HEK293T (cell line): ENCODE measurements at regions not wholly inside any gene's neighbourhood (a gene's known extent, or its start where the extent isn't known, plus 50 kb on each side); places are given as distances from the start of the nearest gene placed in this dataset.

ENCODE experiments used
- BHLHE40 ChIP-seq: fragments of 450-650 bp; IDR thresholded peaks from 2 replicates; pipeline ENCODE4 v1.6.1; 2016; ENCODE audit warnings: mild to moderate bottlenecking, moderate library complexity, borderline replicate concordance
- CTBP1 ChIP-seq: fragments of 450-650 bp; IDR thresholded peaks from 2 replicates; pipeline ENCODE4 v1.6.1; 2016; ENCODE audit warnings: borderline replicate concordance
- ELF4 ChIP-seq: fragments of 450-650 bp; IDR thresholded peaks from 2 replicates; pipeline ENCODE4 v1.6.1; 2017; ENCODE audit warnings: antibody characterized with exemption
- FOXA1 ChIP-seq: fragments of 450-650 bp; IDR thresholded peaks from 2 replicates; pipeline ENCODE4 v1.6.1; 2016; ENCODE audit warnings: mild to moderate bottlenecking
- FOXK2 ChIP-seq: fragments of 450-650 bp; IDR thresholded peaks from 2 replicates; pipeline ENCODE4 v1.6.1; 2016; ENCODE audit warnings: mild to moderate bottlenecking
- FOXM1 ChIP-seq: fragments of 450-650 bp; IDR thresholded peaks from 2 replicates; pipeline ENCODE4 v1.6.1; 2017; ENCODE audit warnings: mild to moderate bottlenecking, borderline replicate concordance
- NFRKB ChIP-seq: fragments of 450-650 bp; IDR thresholded peaks from 2 replicates; pipeline ENCODE4 v1.6.1; 2016; ENCODE audit warnings: mild to moderate bottlenecking, moderate library complexity
- PKNOX1 ChIP-seq: fragments of 450-650 bp; IDR thresholded peaks from 2 replicates; pipeline ENCODE4 v1.6.1; 2016
- SP1 ChIP-seq: fragments of 450-650 bp; IDR thresholded peaks from 2 replicates; pipeline ENCODE4 v1.6.1; 2017
- SUZ12 ChIP-seq: fragments of 450-650 bp; IDR thresholded peaks from 2 replicates; pipeline ENCODE4 v1.6.1; 2016; ENCODE audit warnings: mild to moderate bottlenecking
- TARDBP ChIP-seq: fragments of 450-650 bp; IDR thresholded peaks from 2 replicates; pipeline ENCODE4 v1.6.1; 2016
- ZNF384 ChIP-seq: fragments of 450-650 bp; IDR thresholded peaks from 2 replicates; pipeline ENCODE4 v1.6.1; 2016

GRCh38 chr13:111414341-111414740 is 93.9 kb downstream of the TEX29 start:
- TF ChIP-seq CTBP1 (no peak), SP1 (no peak), ZNF384 (no peak), FOXK2 (no peak), FOXA1 (no peak), TARDBP (no peak), BHLHE40 (no peak), FOXM1 (no peak), ELF4 (no peak), SUZ12 (no peak), NFRKB (no peak), PKNOX1 (no peak)
